ENCODE measurements at regions not wholly inside any gene's neighbourhood (a gene's known extent, or its start where the extent isn't known, plus 50 kb on each side); places are given as distances from the start of the nearest gene placed in this dataset.

GRCh38 chr4:176009254-176009653, 56.4 kb upstream of the WDR17 start:
- no peak overlapping the region for H2AFZ ChIP-seq (ENCODE audit: low read depth, low read length)
- TF ChIP-seq JUN (IDR thresholded peaks at IDR 0.05; ENCODE audit: borderline replicate concordance, insufficient read depth, insufficient read length, low read depth) (no peak), MYC (IDR thresholded peaks at IDR 0.05; ENCODE audit: low read depth, low read length) (no peak), CTCF (IDR thresholded peaks at IDR 0.05; ENCODE audit: extremely low read depth in 1 of 2, insufficient read depth in 1 of 2, low read depth in 1 of 2, low read length in 2 of 2) (no peak), FOS (IDR thresholded peaks at IDR 0.05; ENCODE audit: borderline replicate concordance, insufficient read depth, low read length) (no peak)
- no TSS peak for BruUV-seq (replicated peaks)
- CTCF ChIA-PET: interaction anchor here (0.6 kb wide), 1 partner anchor 332 kb away, joined by 3 read pairs; no protein-coding TSS in a partner anchor
- no peak overlapping the region for H3K4me2 ChIP-seq (ENCODE audit: insufficient read depth, low read length)
- POLR2A ChIA-PET: no interaction called here
- FAIRE-seq (no peak), DNase-seq (ENCODE audit: low read depth, low spot score) (no peak)
- no peaks in the 10 kb centered on the region for H3K9me1 ChIP-seq (replicated peaks; ENCODE audit: control insufficient read depth, extremely low read depth, insufficient read depth, low read length)
- no peaks in the 10 kb centered on the region for H3K27me3 ChIP-seq (ENCODE audit: control insufficient read depth in 2 of 2, insufficient read depth in 2 of 2, low read length in 2 of 2)
- H3K4me3 ChIP-seq (replicated peaks in 1 of 3; ENCODE audit: insufficient read depth in 1 of 3, low read depth in 1 of 3, low read length in 3 of 3): no peak overlapping the region
- dilution Hi-C loops (cut with MboI; ENCODE audit: extremely low pct_ligation_motif_present, low sequenced_read_pairs): no loop called here
- H3K27ac ChIP-seq (ENCODE audit: insufficient read depth, low read depth, low read length): no peak overlapping the region
- H3K4me1 ChIP-seq (ENCODE audit: control insufficient read depth, extremely low read depth, insufficient read depth, low read length): no peaks in the 10 kb centered on the region
- H3K79me2 ChIP-seq (ENCODE audit: control insufficient read depth, insufficient read depth, low read length): no peaks in the 10 kb centered on the region
- H3K9ac ChIP-seq (replicated peaks; ENCODE audit: extremely low read depth, insufficient read depth, low read length): no peak overlapping the region
- H4K20me1 ChIP-seq (replicated peaks; ENCODE audit: control insufficient read depth, extremely low read depth, insufficient read depth, low read length): no peaks in the 10 kb centered on the region
- H3K9me3 ChIP-seq (replicated peaks; ENCODE audit: control insufficient read depth, insufficient read depth, low read length): no peaks in the 10 kb centered on the region
- intact Hi-C loops (cut with micrococcal nuclease): no loop called here
- no peaks in the 10 kb centered on the region for H3K36me3 ChIP-seq (ENCODE audit: control insufficient read depth in 2 of 2, extremely low read depth in 1 of 2, insufficient read depth in 2 of 2, low read length in 2 of 2)

- H2AFZ ChIP-seq (ENCODE audit: low read depth, low read length): no peak overlapping the region
- no peak for TF ChIP-seq JUN (IDR thresholded peaks at IDR 0.05; ENCODE audit: borderline replicate concordance, insufficient read depth, insufficient read length, low read depth)
- no peak for TF ChIP-seq POLR2A (IDR thresholded peaks at IDR 0.05; ENCODE audit: low read depth, low read length)
- TF ChIP-seq POLR2AphosphoS5 (IDR thresholded peaks at IDR 0.05; ENCODE audit: insufficient read depth, low read depth, low read length): no peak
- TF ChIP-seq GATA2 (IDR thresholded peaks at IDR 0.05; ENCODE audit: insufficient read depth, insufficient read length, low read depth, low read length): no peak
- TF ChIP-seq MYC (IDR thresholded peaks at IDR 0.05; ENCODE audit: low read depth, low read length): no peak
- TF ChIP-seq CTCF (IDR thresholded peaks at IDR 0.05; ENCODE audit: extremely low read depth in 1 of 2, insufficient read depth in 1 of 2, low read depth in 1 of 2, low read length in 2 of 2): no peak
- no peak for TF ChIP-seq EZH2 (IDR thresholded peaks at IDR 0.05; ENCODE audit: borderline replicate concordance, low read depth, low read length, severe bottlenecking)
- no peak for TF ChIP-seq MAX (IDR thresholded peaks at IDR 0.05; ENCODE audit: insufficient read depth, insufficient read length)
- H3K36me3 ChIP-seq (ENCODE audit: control insufficient read depth in 2 of 2, extremely low read depth in 1 of 2, insufficient read depth in 2 of 2, low read length in 2 of 2): no peaks in the 10 kb centered on the region
- H3K4me1 ChIP-seq (ENCODE audit: control insufficient read depth, extremely low read depth, insufficient read depth, low read length): no peaks in the 10 kb centered on the region
- ChIA-PET CTCF (no interaction called here), POLR2A (no interaction called here)
- no peaks in the 10 kb centered on the region for H3K27me3 ChIP-seq (ENCODE audit: control insufficient read depth in 2 of 2, insufficient read depth in 2 of 2, low read length in 2 of 2)
- no peak overlapping the region for H3K27ac ChIP-seq (ENCODE audit: insufficient read depth, low read depth, low read length)
- no peak overlapping the region for H3K4me2 ChIP-seq (ENCODE audit: insufficient read depth, low read length)
- H3K4me3 ChIP-seq (replicated peaks in 1 of 3; ENCODE audit: insufficient read depth in 1 of 3, low read depth in 1 of 3, low read length in 3 of 3): no peak overlapping the region
- DNase-seq (ENCODE audit: low read depth, low spot score) (no peak), FAIRE-seq (no peak)
- H3K9me3 ChIP-seq (replicated peaks; ENCODE audit: control insufficient read depth, insufficient read depth, low read length): no peaks in the 10 kb centered on the region
- BruUV-seq (replicated peaks): no TSS peak
- no peaks in the 10 kb centered on the region for H3K79me2 ChIP-seq (ENCODE audit: control insufficient read depth, insufficient read depth, low read length)
- H4K20me1 ChIP-seq (replicated peaks; ENCODE audit: control insufficient read depth, extremely low read depth, insufficient read depth, low read length): no peaks in the 10 kb centered on the region
- H3K9me1 ChIP-seq (replicated peaks; ENCODE audit: control insufficient read depth, extremely low read depth, insufficient read depth, low read length): no peaks in the 10 kb centered on the region
- dilution Hi-C loops (cut with MboI; ENCODE audit: extremely low pct_ligation_motif_present, low sequenced_read_pairs): no loop called here
- H3K9ac ChIP-seq (replicated peaks; ENCODE audit: extremely low read depth, insufficient read depth, low read length): no peak overlapping the region
- intact Hi-C loops (cut with micrococcal nuclease): no loop called here
Measured at GRCh38 chr4:176011529-176011928, 54.1 kb upstream of the WDR17 start.
